ENCODE measurements at regions not wholly inside any gene's neighbourhood (a gene's known extent, or its start where the extent isn't known, plus 50 kb on each side); places are given as distances from the start of the nearest gene placed in this dataset.

DNA sequence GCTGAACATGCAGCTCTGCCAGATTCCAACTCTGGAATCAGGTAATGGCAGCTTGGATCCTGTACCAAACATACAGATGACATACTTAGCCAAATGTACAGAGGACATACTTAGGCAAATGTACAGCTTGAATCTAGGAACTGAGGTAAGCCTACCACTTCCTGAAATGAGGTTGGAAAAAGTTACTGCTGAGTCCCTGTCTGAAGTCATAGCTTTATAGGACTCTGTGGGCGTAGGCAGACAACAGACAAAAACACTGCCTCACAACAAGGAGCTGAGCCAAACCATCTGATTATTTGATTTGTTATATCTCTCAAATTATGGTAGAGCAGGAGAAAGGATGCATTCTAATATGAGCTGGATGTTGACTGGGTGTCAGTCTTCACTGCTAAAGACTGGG, 290.2 kb upstream of the TCF4 start:
- TF ChIP-seq POLR2AphosphoS5 (IDR thresholded peaks at IDR 0.05; ENCODE audit: borderline replicate concordance, low read depth, low read length) (no peak), EZH2 (IDR thresholded peaks at IDR 0.05) (no peak)

Data from SK-N-MC (cell line).